BJ (cell line): ENCODE measurements at regions not wholly inside any gene's neighbourhood (a gene's known extent, or its start where the extent isn't known, plus 50 kb on each side); places are given as distances from the start of the nearest gene placed in this dataset.

Experiments
- CTCF ChIA-PET: fragments of 350-600 bp; formaldehyde crosslinking; extraction: SDS; loops from one replicate; lab custom pipeline; 2021; ENCODE audit warnings: antibody characterized with exemption, inconsistent platforms; lab: Yijun Ruan, JAX
- POLR2A ChIA-PET: fragments of 300-600 bp; sonication (Branson Sonifier 250); formaldehyde crosslinking; extraction: SDS; loops from one replicate; lab custom pipeline; 2021; ENCODE audit warnings: antibody characterized with exemption; lab: Charles Lee
- DNase-seq: peaks from one replicate; pipeline ENCODE4 v3.0.0-alpha.2; 2011; ENCODE audit warnings: low read depth
- H3K27me3 ChIP-seq: 2 replicates; pipeline ENCODE4 v1.6.0; 2011; ENCODE audit warnings: low read length; ENCODE audit not compliant: control insufficient read depth, insufficient read depth
- H3K36me3 ChIP-seq: 2 replicates; pipeline ENCODE4 v1.5.1; 2011; ENCODE audit warnings: low read length; ENCODE audit not compliant: control insufficient read depth, insufficient read depth
- H3K4me3 ChIP-seq: 2 replicates; pipeline ENCODE4 v1.5.1; 2011; ENCODE audit warnings: low read depth, mild to moderate bottlenecking, control low read depth, low read length
- TF ChIP-seq, protein P1 (sequence below): IDR thresholded peaks from 2 replicates; pipeline ENCODE4 v1.5.1; 2011; ENCODE audit warnings: low read depth, mild to moderate bottlenecking, control low read depth, inconsistent platforms, low read length, moderate library complexity; ENCODE audit not compliant: insufficient read depth

DNA sequence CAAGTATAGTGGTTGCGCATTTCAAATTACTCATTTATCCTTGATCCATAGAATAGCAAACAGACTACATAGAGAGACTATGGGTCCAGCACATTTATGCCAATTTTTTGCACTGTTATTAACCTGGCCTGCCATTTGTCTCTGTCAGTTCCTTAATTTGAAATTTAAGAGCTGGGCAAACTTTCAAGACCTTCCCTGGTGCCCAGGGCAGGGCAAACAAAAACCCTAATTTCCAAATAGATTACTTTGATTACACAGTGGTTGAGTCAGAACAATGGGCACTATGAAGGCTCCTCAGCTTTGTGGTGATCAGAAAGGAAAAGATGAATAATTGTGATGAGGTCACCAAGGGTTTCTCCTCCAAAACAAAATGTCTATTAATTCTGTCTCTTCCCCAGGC is 80.6 kb downstream of the TNFSF18 start:
- no peak overlapping the region for H3K4me3 ChIP-seq
- H3K27me3 ChIP-seq = no peaks in the 10 kb centered on the region
- CTCF ChIA-PET = interaction anchor here (1.2 to 2.7 kb wide), 6 partner anchors 14 to 232 kb away, joined by 3 to 8 read pairs (median 4); no protein-coding TSS in a partner anchor
- POLR2A ChIA-PET = interaction anchor here (0.6 to 1.3 kb wide), 4 partner anchors 15 to 61 kb away, joined by 3 to 7 read pairs (median 4); no protein-coding TSS in a partner anchor
- TF ChIP-seq, protein P1, sequence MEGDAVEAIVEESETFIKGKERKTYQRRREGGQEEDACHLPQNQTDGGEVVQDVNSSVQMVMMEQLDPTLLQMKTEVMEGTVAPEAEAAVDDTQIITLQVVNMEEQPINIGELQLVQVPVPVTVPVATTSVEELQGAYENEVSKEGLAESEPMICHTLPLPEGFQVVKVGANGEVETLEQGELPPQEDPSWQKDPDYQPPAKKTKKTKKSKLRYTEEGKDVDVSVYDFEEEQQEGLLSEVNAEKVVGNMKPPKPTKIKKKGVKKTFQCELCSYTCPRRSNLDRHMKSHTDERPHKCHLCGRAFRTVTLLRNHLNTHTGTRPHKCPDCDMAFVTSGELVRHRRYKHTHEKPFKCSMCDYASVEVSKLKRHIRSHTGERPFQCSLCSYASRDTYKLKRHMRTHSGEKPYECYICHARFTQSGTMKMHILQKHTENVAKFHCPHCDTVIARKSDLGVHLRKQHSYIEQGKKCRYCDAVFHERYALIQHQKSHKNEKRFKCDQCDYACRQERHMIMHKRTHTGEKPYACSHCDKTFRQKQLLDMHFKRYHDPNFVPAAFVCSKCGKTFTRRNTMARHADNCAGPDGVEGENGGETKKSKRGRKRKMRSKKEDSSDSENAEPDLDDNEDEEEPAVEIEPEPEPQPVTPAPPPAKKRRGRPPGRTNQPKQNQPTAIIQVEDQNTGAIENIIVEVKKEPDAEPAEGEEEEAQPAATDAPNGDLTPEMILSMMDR = no peak
- H3K36me3 ChIP-seq = no peaks in the 10 kb centered on the region
- DNase-seq = no peak

DNA sequence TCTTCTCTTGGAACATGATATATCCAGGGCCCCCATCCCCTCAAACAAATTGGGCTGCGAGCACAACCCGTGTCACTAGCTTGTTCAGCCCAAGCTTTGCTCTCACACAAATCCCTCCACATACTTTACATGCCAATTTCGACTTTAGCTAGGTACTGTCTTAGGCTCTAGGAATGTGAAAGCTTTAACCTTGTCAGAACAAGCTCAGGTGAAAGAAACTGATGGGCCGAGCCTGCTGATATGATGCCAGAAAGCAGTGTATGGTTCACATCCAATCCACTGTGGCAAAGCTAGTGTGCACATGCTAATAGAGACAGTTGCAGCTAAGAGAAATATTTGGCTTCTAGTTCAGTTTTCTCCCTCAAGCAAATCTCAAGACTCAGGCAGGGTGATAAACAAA is 79.5 kb downstream of the TNFSF18 start:
- TF ChIP-seq, protein P1 = no peak
- no peak overlapping the region for H3K4me3 ChIP-seq
- H3K36me3 ChIP-seq = no peaks in the 10 kb centered on the region
- DNase-seq = no peak
- ChIA-PET CTCF (interaction anchor here (0.9 to 2.7 kb wide), 4 partner anchors 19 to 231 kb away, joined by 3 to 8 read pairs (median 3); no protein-coding TSS in a partner anchor), POLR2A (interaction anchor here (0.6 to 1.2 kb wide), 4 partner anchors 19 to 68 kb away, joined by 3 to 4 read pairs (median 4); no protein-coding TSS in a partner anchor)
- H3K27me3 ChIP-seq = no peaks in the 10 kb centered on the region

DNA sequence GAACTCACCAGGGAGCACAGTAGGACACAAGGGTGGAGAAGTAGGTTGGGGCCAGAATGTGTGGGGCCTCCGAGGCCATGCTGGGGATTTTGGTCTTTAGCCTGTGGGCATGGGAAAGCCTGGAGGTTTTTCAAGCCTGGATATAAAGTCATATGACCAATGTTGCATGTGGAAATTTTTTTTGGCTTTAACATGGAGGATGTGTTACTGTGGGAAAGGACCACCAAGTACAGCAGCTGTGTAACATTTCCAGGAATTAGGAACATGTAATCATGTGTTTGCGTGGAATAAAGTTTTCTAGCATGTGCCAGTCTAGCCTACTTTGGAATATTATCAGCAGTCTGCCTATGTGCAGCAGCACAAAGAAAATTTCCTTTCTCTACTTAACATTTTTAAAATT is 78.5 kb downstream of the TNFSF18 start:
- ChIA-PET CTCF (interaction anchor here (0.6 kb wide), 1 partner anchor 198 kb away, joined by 3 read pairs; no protein-coding TSS in a partner anchor), POLR2A (interaction anchor here (1.1 kb wide), 1 partner anchor 69 kb away, joined by 3 read pairs; no protein-coding TSS in a partner anchor)
- TF ChIP-seq, protein P1 = no peak
- no peaks in the 10 kb centered on the region for H3K27me3 ChIP-seq
- DNase-seq = no peak
- H3K36me3 ChIP-seq = no peaks in the 10 kb centered on the region
- no peak overlapping the region for H3K4me3 ChIP-seq

DNA sequence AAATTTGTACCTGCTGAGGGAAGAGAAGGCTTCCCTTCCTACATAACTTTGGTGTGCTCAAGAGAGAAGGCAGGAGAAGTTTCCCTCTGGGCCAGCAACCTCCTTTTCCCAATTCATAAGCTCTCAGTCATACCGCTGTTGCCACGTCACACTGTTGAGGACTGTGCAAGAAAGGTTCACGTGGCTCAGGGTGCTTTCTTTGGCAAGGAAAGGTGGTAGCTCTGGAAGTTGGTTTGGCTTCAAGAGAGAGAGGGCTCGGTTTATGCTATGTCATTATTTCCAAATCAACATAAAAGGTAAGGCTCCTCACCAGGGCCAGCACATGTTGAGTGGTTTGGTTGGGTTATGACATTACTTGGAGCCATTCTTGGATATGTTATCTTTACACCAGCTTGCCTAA is 77.3 kb downstream of the TNFSF18 start:
- POLR2A ChIA-PET = interaction anchor here (0.6 kb wide), 1 partner anchor 226 kb away, joined by 4 read pairs; no protein-coding TSS in a partner anchor

More for the DNA sequence above, 77.3 kb downstream of the TNFSF18 start:
- DNase-seq = no peak
- H3K36me3 ChIP-seq = no peaks in the 10 kb centered on the region
- H3K4me3 ChIP-seq = no peak overlapping the region
- no peaks in the 10 kb centered on the region for H3K27me3 ChIP-seq
- TF ChIP-seq, protein P1 = no peak
- CTCF ChIA-PET = interaction anchor here (0.7 to 1.2 kb wide), 4 partner anchors 38 to 229 kb away, joined by 3 to 4 read pairs (median 3); no protein-coding TSS in a partner anchor
